ENCODE measurements at regions not wholly inside any gene's neighbourhood (a gene's known extent, or its start where the extent isn't known, plus 50 kb on each side); places are given as distances from the start of the nearest gene placed in this dataset.

- DNase-seq (ENCODE audit: low read depth): no peak
- TF ChIP-seq CTCF (conservative IDR thresholded peaks at IDR 0.05; ENCODE audit: low read depth, low read length): no peak
- no peak overlapping the region for H3K4me3 ChIP-seq (ENCODE audit: low read depth, low read length)
These were observed 621.1 kb upstream of the MEF2C start for GRCh38 chr5:89504051-89504450.

- H3K4me3 ChIP-seq (ENCODE audit: low read depth, low read length): no peak overlapping the region
- DNase-seq (ENCODE audit: low read depth): no peak
- TF ChIP-seq CTCF (conservative IDR thresholded peaks at IDR 0.05; ENCODE audit: low read depth, low read length): no peak
These were observed 616.8 kb upstream of the MEF2C start for GRCh38 chr5:89499787-89500186.

DNA sequence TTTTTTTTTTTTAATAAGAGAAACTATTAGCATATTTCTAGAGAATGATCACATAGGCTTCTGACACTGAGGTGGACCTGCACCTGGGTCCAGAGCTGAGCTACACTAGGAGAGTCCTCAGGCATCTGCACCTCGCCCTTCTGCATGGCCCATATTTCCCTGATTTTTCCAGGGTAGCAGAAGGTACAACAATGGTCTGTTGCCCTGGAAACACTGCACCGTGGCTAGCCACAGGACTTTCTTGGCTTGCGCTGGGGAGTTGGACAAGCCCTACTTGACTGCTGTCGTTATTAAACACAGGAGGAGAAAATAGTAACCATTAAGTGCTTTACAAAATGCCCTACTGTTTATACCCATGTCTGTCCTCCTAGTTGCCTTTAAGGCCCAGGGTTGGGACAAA, 615.7 kb upstream of the MEF2C start:
- TF ChIP-seq CTCF (conservative IDR thresholded peaks at IDR 0.05; ENCODE audit: low read depth, low read length): no peak
- no peak overlapping the region for H3K4me3 ChIP-seq (ENCODE audit: low read depth, low read length)
- no peak for DNase-seq (ENCODE audit: low read depth)

DNA sequence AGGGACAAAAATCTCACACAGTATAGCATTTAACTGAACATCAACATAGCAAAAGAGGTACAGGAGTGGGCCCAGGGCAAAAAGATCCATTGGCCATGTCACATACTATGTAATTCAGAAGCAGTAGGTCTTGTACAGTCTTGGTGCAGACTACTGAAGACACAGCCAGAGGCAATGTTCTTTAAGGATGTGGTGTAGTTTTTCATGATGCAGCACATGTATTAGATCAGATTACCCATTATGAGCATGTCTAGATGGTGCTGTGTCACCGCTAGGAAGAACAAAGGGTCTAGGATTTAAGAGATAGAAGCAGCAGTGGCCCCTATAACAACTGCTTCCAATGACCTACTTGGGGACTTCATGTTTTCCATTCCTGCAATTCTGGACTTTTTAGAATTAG, 610.4 kb upstream of the MEF2C start:
- H3K4me3 ChIP-seq (ENCODE audit: low read depth, low read length): no peak overlapping the region
- TF ChIP-seq CTCF (conservative IDR thresholded peaks at IDR 0.05; ENCODE audit: low read depth, low read length): no peak
- no peak for DNase-seq (ENCODE audit: low read depth)

DNA sequence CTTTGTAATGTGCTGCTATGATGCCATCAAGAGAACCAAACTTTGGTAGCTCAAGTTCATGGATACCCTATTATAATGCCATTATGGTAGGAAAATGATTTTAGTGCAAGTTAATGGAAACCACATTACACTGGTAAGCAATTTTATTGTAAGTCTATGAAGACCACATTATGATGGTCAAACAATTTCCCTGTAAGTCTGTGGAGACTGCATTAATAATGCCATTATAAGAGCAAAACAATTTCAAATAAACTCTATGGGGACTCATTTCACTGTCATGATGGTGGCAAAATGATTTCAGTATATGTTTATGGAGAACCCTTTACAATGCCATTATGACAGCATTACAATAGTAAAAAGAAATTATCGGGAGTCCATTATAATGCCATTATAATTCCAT, 602.0 kb upstream of the MEF2C start:
- H3K4me3 ChIP-seq (ENCODE audit: low read depth, low read length): no peak overlapping the region
- TF ChIP-seq CTCF (conservative IDR thresholded peaks at IDR 0.05; ENCODE audit: low read depth, low read length): no peak
- DNase-seq (ENCODE audit: low read depth): no peak

DNA sequence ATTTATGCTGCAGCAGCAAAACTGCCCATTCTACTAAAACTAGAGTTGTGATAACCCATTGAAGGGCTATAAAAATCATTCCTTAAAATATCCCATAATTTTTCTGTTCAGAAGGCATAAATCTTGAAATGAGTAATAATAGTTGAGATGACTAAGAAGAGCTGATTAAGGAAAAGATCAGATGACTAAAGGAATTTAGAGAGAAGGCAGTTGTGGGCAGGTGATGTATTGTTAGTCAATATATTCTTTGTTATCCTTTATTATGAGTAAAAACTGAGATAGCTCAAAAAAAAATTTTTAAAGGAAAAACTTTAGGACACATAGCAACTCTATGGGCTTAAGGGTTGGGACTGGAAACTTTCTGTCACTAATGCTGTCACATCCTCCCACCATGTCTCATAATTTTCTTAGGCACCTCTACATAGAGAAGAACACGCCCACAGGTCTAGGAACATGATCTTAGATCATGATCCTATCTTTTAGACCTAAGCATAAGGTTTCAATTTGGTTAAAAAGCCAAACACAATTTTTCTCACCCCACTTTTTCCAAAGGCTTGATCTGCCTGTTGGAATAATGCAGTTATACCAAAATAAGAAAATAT, 597.5 kb upstream of the MEF2C start:
- no peak for TF ChIP-seq CTCF (conservative IDR thresholded peaks at IDR 0.05; ENCODE audit: low read depth, low read length)
- DNase-seq (ENCODE audit: low read depth): no peak
- no peak overlapping the region for H3K4me3 ChIP-seq (ENCODE audit: low read depth, low read length)

DNA sequence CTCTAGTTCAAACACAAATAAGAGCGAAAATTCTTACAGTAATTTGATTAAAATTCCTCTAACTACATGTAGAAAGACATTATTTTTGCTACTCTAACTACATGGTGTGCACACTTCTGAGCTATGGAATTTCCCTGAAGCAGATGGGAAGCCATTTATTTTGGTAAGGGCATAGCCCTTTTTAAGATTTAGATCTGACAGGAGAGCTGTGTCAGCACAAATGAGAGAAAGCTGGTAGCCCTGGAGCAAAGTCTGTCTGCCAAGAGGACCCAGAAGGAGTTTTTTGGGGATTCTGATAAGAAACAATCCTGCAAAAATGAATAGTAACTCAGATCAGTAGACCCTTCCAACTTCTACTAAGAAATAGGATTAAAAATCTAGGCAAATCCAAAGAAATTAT, 595.9 kb upstream of the MEF2C start:
- no peak for TF ChIP-seq CTCF (conservative IDR thresholded peaks at IDR 0.05; ENCODE audit: low read depth, low read length)
- H3K4me3 ChIP-seq (ENCODE audit: low read depth, low read length): no peak overlapping the region
- DNase-seq (ENCODE audit: low read depth): no peak
